SK-N-SH (cell line): ENCODE measurements at regions not wholly inside any gene's neighbourhood (a gene's known extent, or its start where the extent isn't known, plus 50 kb on each side); places are given as distances from the start of the nearest gene placed in this dataset.

Experiments
- CTCF ChIA-PET: fragments of 300-600, 350-600 bp; formaldehyde crosslinking; extraction: SDS; loops from one replicate; lab custom pipeline; 2021; lab: Yijun Ruan, JAX
- POLR2A ChIA-PET: fragments of 350-600 bp; sonication (Branson Sonifier 250); formaldehyde crosslinking; extraction: SDS; loops from one replicate; lab custom pipeline; 2020; ENCODE audit warnings: antibody characterized with exemption, inconsistent platforms; lab: Yijun Ruan, JAX
- DNase-seq: peaks from one replicate; pipeline ENCODE4 v3.0.0; 2012
- H2AFZ ChIP-seq: fragments of 200-600 bp; sonication (generic); 2 replicates; pipeline ENCODE4 v1.8.1; 2016; ENCODE audit warnings: antibody characterized with exemption, mild to moderate bottlenecking, low read depth
- H3F3A ChIP-seq: fragments of 200-600 bp; sonication (generic); replicated peaks from 2 replicates; pipeline ENCODE3; 2016; ENCODE audit warnings: antibody characterized with exemption, mild to moderate bottlenecking; ENCODE audit not compliant: insufficient read depth
- H3K27ac ChIP-seq, 2 experiments: fragments of 200-500 bp in 1 of 2; fragments of 200-600 bp in 1 of 2; sonication (Bioruptor generic) in 1 of 2; sonication (generic), shearing (Covaris generic) in 1 of 2; 2 replicates each; pipeline versions ENCODE4 v1.5.1 to v1.6.1; 2014 to 2016; ENCODE audit warnings: low read depth in 2 of 2, inconsistent platforms in 1 of 2, low read length in 1 of 2, mild to moderate bottlenecking in 1 of 2, mixed read lengths in 1 of 2
- H3K27me3 ChIP-seq: fragments of 200-600 bp; sonication (generic), shearing (Covaris generic); 2 replicates; pipeline ENCODE4 v1.6.1; 2016; ENCODE audit warnings: mixed run types; ENCODE audit not compliant: insufficient read depth
- H3K36me3 ChIP-seq, 2 experiments: fragments of 200-500 bp in 1 of 2; fragments of 200-600 bp in 1 of 2; sonication (Bioruptor generic) in 1 of 2; sonication (generic) in 1 of 2; replicated peaks in 1 of 2; 2 replicates each; pipeline versions ENCODE3 to v1.5.1; 2014 to 2016; ENCODE audit warnings: low read length in 1 of 2, mild to moderate bottlenecking in 1 of 2; ENCODE audit not compliant: insufficient read depth in 2 of 2, control insufficient read depth in 1 of 2
- H3K4me1 ChIP-seq, 2 experiments: fragments of 200-500 bp in 1 of 2; fragments of 200-600 bp in 1 of 2; sonication (Bioruptor generic) in 1 of 2; sonication (generic), shearing (Covaris generic) in 1 of 2; 2 replicates each; pipeline versions ENCODE4 v1.5.1 to v1.6.1; 2014 to 2016; ENCODE audit warnings: low read depth in 1 of 2, low read length in 1 of 2, mixed run types in 1 of 2; ENCODE audit not compliant: insufficient read depth in 2 of 2, control insufficient read depth in 1 of 2
- H3K4me2 ChIP-seq: fragments of 200-600 bp; sonication (generic), shearing (Covaris generic); 2 replicates; pipeline ENCODE4 v1.6.1; 2017; ENCODE audit warnings: mixed run types
- H3K4me3 ChIP-seq, 2 experiments: fragments of 200-500 bp in 1 of 2; fragments of 200-600 bp in 1 of 2; sonication (Bioruptor generic) in 1 of 2; sonication (generic), shearing (Covaris generic) in 1 of 2; 2 replicates each; pipeline versions ENCODE4 v1.5.1 to v1.8.1; 2014 to 2016; ENCODE audit warnings: low read depth in 2 of 2, inconsistent platforms in 1 of 2, low read length in 1 of 2, mild to moderate bottlenecking in 1 of 2, mixed read lengths in 1 of 2, moderate library complexity in 1 of 2
- H3K79me2 ChIP-seq: fragments of 200-600 bp; sonication (generic); 2 replicates; pipeline ENCODE4 v1.8.1; 2017; ENCODE audit warnings: mild to moderate bottlenecking; ENCODE audit not compliant: insufficient read depth
- H3K9ac ChIP-seq: fragments of 200-600 bp; sonication (generic); 2 replicates; pipeline ENCODE4 v1.6.1; 2017; ENCODE audit warnings: mixed run types
- H3K9me2 ChIP-seq: fragments of 200-600 bp; sonication (generic); 2 replicates; pipeline ENCODE4 v1.6.1; 2017; ENCODE audit warnings: mixed run types
- H3K9me3 ChIP-seq: fragments of 200-600 bp; sonication (generic); 2 replicates; pipeline ENCODE4 v1.6.1; 2017; ENCODE audit warnings: mixed run types, mild to moderate bottlenecking, moderate library complexity
- H4K20me1 ChIP-seq: fragments of 200-600 bp; sonication (generic); 2 replicates; pipeline ENCODE4 v1.6.1; 2017; ENCODE audit warnings: mild to moderate bottlenecking, mixed run types; ENCODE audit not compliant: insufficient read depth
- ELF1 ChIP-seq: IDR thresholded peaks from 2 replicates; pipeline ENCODE4 v1.4.0; 2012
- EP300 ChIP-seq, 2 experiments: IDR thresholded peaks; 2 replicates each; pipeline versions ENCODE4 v1.4.0 to v1.6.1; 2012; ENCODE audit warnings: borderline replicate concordance in 1 of 2, low read depth in 1 of 2, low read length in 1 of 2
- FOXM1 ChIP-seq: IDR thresholded peaks from 2 replicates; pipeline ENCODE4 v1.4.0; 2012; ENCODE audit warnings: low read depth, mild to moderate bottlenecking
- GATA2 ChIP-seq: sonication (generic); formaldehyde crosslinking; IDR thresholded peaks from 2 replicates; pipeline ENCODE4 v1.5.0; 2020; ENCODE audit warnings: mild to moderate bottlenecking, missing genetic modification reagents
- NFIC ChIP-seq: IDR thresholded peaks from 2 replicates; pipeline ENCODE4 v1.4.0; 2012; ENCODE audit warnings: borderline replicate concordance
- NRF1 ChIP-seq: IDR thresholded peaks from 2 replicates; pipeline ENCODE4 v1.6.1; 2012; ENCODE audit warnings: low read depth, mild to moderate bottlenecking, low read length
- POLR2AphosphoS5 ChIP-seq: IDR thresholded peaks from 2 replicates; pipeline ENCODE4 v1.6.1; 2012; ENCODE audit warnings: low read depth, low read length
- RCOR1 ChIP-seq: fragments of 150-350 bp; IDR thresholded peaks from 2 replicates; pipeline ENCODE4 v1.6.1; 2017; ENCODE audit warnings: antibody characterized with exemption, low read length
- RFX5 ChIP-seq: IDR thresholded peaks from 2 replicates; pipeline ENCODE4 v1.6.1; 2012; ENCODE audit warnings: mild to moderate bottlenecking, improper control_type of control experiment, low read length
- SIN3A ChIP-seq: IDR thresholded peaks from 2 replicates; pipeline ENCODE4 v1.6.1; 2012; ENCODE audit warnings: low read depth, mild to moderate bottlenecking, low read length, moderate library complexity, borderline replicate concordance
- TAF1 ChIP-seq: IDR thresholded peaks from 2 replicates; pipeline ENCODE4 v1.6.1; 2012; ENCODE audit warnings: low read depth, mild to moderate bottlenecking, low read length, moderate library complexity, borderline replicate concordance
- YY1 ChIP-seq: IDR thresholded peaks from 2 replicates; pipeline ENCODE4 v1.4.0; 2012; ENCODE audit warnings: low read depth, mild to moderate bottlenecking
- whole genome bisulfite sequencing: methylation state at CpG from one replicate; pipeline ENCODE4 v1.1.6; 2017; ENCODE audit warnings: low lambda C conversion rate; 5-methylcytosine and 5-hydroxymethylcytosine counted together
- TF ChIP-seq, protein P1 (sequence below): fragments of 150-350 bp; IDR thresholded peaks from 2 replicates; pipeline ENCODE4 v1.6.1; 2017; ENCODE audit warnings: antibody characterized with exemption, low read length, low read depth, borderline replicate concordance
- TF ChIP-seq, protein P2 (sequence below): IDR thresholded peaks from 2 replicates; pipeline ENCODE4 v1.4.0; 2012; ENCODE audit warnings: low read depth, borderline replicate concordance
- TF ChIP-seq, protein P3 (sequence below): IDR thresholded peaks from 2 replicates; pipeline ENCODE4 v1.4.0; 2012; ENCODE audit warnings: low read depth
- TF ChIP-seq, protein P4 (sequence below): IDR thresholded peaks from 2 replicates; pipeline ENCODE4 v1.6.1; 2012; ENCODE audit warnings: mild to moderate bottlenecking, low read depth, low read length, moderate library complexity
- TF ChIP-seq, protein P5 (sequence below): fragments of 200-600 bp; sonication (generic); IDR thresholded peaks from 2 replicates; pipeline ENCODE4 v1.6.1; 2017; ENCODE audit warnings: antibody characterized with exemption, mild to moderate bottlenecking, moderate library complexity

DNA sequence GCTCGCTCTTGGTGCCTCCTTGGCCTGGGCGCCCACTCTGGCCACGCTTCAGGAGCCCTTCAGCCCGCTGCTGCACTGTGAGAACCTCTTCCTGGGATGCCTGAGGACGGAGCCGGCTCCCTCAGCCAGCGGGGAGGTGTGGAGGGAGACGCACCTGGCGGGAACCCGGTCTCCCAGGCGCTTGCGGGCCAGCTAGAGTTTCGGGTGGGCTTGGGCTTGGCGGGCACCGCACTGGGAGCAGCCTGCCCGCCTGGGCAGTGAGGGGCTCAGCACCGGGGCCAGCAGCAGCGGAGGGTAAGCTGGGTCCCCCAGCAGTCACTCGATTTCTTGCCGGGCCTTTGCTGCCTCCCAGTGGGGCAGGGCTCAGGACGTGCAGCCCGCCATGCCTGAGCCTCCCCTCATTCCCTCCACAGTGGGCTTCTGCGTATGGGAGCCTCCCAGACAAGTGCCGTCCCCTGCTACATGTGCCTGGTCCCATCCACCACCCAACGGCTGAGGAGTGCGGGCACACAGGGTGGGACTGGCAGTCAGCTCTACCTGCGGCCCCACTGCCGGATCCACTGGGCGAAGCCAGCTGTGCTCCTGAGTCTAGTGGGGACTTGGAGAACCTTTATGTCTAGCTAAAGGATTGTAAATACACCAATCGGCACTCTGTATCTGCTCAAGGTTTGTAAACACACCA is 708.7 kb downstream of the VGLL3 start:
- no peaks in the 10 kb centered on the region for H3K9me2 ChIP-seq
- ChIA-PET POLR2A (interaction anchor here (0.6 kb wide), 1 partner anchor 1773 kb away, joined by 3 read pairs; no protein-coding TSS in a partner anchor), CTCF (no interaction called here)
- DNase-seq: no peak
- H3K4me3 ChIP-seq: no peak overlapping the region
- H3K9ac ChIP-seq: no peak overlapping the region
- no peak overlapping the region for H3K4me2 ChIP-seq
- H3K36me3 ChIP-seq: no peaks in the 10 kb centered on the region
- no peaks in the 10 kb centered on the region for H4K20me1 ChIP-seq
- TF ChIP-seq YY1: no peak
- no peak for TF ChIP-seq EP300 (IDR thresholded peaks at IDR 0.05; ENCODE audit: borderline replicate concordance in 1 of 2, low read depth in 1 of 2, low read length in 1 of 2)
- TF ChIP-seq FOXM1: no peak
- WGBS: 44% methylated on average over 16 of the region's 30 CpGs
- H2AFZ ChIP-seq: no peak overlapping the region
- H3F3A ChIP-seq: no peaks in the 10 kb centered on the region
- H3K9me3 ChIP-seq: no peaks in the 10 kb centered on the region
- H3K79me2 ChIP-seq: no peaks in the 10 kb centered on the region
- no peaks in the 10 kb centered on the region for H3K27me3 ChIP-seq
- no peaks in the 10 kb centered on the region for H3K4me1 ChIP-seq
- H3K27ac ChIP-seq: no peak overlapping the region

DNA sequence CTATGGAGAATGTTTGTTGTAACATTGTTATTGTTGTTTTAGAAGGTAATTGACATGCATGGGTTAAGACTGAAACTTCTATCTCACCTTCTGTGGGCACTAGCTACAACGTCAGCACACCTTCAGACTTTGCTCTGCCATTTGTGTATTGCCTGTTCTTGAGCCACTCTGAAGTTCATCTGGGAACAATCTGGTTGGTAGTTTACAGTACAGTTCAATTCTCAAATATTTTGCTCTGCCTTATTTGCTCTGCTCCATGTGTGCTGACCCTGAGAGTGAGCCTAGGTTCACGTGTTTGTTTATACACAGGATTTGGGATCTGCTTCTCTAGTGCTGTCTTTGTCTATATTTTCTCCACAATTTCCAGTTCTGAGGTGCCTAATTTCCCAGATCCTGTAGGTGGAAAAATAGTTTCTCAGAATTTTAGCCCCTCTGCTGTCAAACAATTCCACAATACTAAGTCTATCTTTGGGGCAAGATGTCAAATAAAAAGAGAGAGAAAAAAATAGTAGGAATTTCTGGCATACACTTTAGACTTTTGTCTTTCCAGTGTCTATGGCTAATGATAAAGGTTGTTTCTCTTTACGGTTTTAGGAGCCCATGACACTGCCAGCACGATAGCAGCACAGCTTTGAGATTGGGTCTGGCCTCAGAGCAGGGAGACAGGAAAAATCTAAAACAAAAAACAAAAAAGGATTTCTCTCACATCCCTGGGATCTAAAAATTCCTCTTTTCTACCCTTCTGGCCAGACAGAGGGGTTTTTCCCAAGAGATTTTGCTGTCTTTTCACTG is 721.4 kb downstream of the VGLL3 start:
- no peak for DNase-seq
- ChIA-PET CTCF (no interaction called here), POLR2A (no interaction called here)
- H3K36me3 ChIP-seq: no peaks in the 10 kb centered on the region
- H3K9ac ChIP-seq: no peak overlapping the region
- no peaks in the 10 kb centered on the region for H3K27me3 ChIP-seq
- no peaks in the 10 kb centered on the region for H4K20me1 ChIP-seq
- no peak overlapping the region for H3K4me3 ChIP-seq
- H3K79me2 ChIP-seq: no peaks in the 10 kb centered on the region
- 0 out of 2 replicates have a peak, but pooled peaks cover 2% of the 10 kb centered on the region for H3K9me2 ChIP-seq
- 1% methylated on average over 4 of the region's 4 CpGs for WGBS
- H3K9me3 ChIP-seq: no peaks in the 10 kb centered on the region
- no peak overlapping the region for H3K4me2 ChIP-seq
- H2AFZ ChIP-seq: no peak overlapping the region
- no peaks in the 10 kb centered on the region for H3K4me1 ChIP-seq
- no peak overlapping the region for H3K27ac ChIP-seq
- no peaks in the 10 kb centered on the region for H3F3A ChIP-seq
- TF ChIP-seq RCOR1 (no peak), NFIC (no peak), ELF1 (no peak), GATA2 (CRISPR knock-in tag) (no peak), POLR2AphosphoS5 (no peak), RFX5 (no peak), NRF1 (no peak), TAF1 (no peak), SIN3A (no peak)
- TF ChIP-seq, protein P1, sequence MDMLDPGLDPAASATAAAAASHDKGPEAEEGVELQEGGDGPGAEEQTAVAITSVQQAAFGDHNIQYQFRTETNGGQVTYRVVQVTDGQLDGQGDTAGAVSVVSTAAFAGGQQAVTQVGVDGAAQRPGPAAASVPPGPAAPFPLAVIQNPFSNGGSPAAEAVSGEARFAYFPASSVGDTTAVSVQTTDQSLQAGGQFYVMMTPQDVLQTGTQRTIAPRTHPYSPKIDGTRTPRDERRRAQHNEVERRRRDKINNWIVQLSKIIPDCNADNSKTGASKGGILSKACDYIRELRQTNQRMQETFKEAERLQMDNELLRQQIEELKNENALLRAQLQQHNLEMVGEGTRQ: no peak
- TF ChIP-seq, protein P2, sequence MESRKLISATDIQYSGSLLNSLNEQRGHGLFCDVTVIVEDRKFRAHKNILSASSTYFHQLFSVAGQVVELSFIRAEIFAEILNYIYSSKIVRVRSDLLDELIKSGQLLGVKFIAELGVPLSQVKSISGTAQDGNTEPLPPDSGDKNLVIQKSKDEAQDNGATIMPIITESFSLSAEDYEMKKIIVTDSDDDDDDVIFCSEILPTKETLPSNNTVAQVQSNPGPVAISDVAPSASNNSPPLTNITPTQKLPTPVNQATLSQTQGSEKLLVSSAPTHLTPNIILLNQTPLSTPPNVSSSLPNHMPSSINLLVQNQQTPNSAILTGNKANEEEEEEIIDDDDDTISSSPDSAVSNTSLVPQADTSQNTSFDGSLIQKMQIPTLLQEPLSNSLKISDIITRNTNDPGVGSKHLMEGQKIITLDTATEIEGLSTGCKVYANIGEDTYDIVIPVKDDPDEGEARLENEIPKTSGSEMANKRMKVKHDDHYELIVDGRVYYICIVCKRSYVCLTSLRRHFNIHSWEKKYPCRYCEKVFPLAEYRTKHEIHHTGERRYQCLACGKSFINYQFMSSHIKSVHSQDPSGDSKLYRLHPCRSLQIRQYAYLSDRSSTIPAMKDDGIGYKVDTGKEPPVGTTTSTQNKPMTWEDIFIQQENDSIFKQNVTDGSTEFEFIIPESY: no peak
- TF ChIP-seq, protein P3, sequence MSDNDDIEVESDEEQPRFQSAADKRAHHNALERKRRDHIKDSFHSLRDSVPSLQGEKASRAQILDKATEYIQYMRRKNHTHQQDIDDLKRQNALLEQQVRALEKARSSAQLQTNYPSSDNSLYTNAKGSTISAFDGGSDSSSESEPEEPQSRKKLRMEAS: no peak
- TF ChIP-seq, protein P4, sequence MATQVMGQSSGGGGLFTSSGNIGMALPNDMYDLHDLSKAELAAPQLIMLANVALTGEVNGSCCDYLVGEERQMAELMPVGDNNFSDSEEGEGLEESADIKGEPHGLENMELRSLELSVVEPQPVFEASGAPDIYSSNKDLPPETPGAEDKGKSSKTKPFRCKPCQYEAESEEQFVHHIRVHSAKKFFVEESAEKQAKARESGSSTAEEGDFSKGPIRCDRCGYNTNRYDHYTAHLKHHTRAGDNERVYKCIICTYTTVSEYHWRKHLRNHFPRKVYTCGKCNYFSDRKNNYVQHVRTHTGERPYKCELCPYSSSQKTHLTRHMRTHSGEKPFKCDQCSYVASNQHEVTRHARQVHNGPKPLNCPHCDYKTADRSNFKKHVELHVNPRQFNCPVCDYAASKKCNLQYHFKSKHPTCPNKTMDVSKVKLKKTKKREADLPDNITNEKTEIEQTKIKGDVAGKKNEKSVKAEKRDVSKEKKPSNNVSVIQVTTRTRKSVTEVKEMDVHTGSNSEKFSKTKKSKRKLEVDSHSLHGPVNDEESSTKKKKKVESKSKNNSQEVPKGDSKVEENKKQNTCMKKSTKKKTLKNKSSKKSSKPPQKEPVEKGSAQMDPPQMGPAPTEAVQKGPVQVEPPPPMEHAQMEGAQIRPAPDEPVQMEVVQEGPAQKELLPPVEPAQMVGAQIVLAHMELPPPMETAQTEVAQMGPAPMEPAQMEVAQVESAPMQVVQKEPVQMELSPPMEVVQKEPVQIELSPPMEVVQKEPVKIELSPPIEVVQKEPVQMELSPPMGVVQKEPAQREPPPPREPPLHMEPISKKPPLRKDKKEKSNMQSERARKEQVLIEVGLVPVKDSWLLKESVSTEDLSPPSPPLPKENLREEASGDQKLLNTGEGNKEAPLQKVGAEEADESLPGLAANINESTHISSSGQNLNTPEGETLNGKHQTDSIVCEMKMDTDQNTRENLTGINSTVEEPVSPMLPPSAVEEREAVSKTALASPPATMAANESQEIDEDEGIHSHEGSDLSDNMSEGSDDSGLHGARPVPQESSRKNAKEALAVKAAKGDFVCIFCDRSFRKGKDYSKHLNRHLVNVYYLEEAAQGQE: no peak
- TF ChIP-seq, protein P5, sequence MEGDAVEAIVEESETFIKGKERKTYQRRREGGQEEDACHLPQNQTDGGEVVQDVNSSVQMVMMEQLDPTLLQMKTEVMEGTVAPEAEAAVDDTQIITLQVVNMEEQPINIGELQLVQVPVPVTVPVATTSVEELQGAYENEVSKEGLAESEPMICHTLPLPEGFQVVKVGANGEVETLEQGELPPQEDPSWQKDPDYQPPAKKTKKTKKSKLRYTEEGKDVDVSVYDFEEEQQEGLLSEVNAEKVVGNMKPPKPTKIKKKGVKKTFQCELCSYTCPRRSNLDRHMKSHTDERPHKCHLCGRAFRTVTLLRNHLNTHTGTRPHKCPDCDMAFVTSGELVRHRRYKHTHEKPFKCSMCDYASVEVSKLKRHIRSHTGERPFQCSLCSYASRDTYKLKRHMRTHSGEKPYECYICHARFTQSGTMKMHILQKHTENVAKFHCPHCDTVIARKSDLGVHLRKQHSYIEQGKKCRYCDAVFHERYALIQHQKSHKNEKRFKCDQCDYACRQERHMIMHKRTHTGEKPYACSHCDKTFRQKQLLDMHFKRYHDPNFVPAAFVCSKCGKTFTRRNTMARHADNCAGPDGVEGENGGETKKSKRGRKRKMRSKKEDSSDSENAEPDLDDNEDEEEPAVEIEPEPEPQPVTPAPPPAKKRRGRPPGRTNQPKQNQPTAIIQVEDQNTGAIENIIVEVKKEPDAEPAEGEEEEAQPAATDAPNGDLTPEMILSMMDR: no peak
